ENCODE measurements at regions not wholly inside any gene's neighbourhood (a gene's known extent, or its start where the extent isn't known, plus 50 kb on each side); places are given as distances from the start of the nearest gene placed in this dataset.

- Histone ChIP-seq H3K36me3 (no peaks in the 10 kb centered on the region), H3K27ac (no peak overlapping the region), H3K4me3 (no peak overlapping the region), H3K4me1 (no peaks in the 10 kb centered on the region), H3K27me3 (no peaks in the 10 kb centered on the region), H3K9me3 (no peaks in the 10 kb centered on the region)
- no peak for ATAC-seq
- WGBS, 2 donors (ENCODE audit: low coverage in 1 of 2), result 67 to 83% methylated on average over 2 of the region's 2 CpGs
- TF ChIP-seq POLR2A (IDR thresholded peaks at IDR 0.05) (no peak), POLR2AphosphoS5 (IDR thresholded peaks at IDR 0.05) (no peak), CTCF (IDR thresholded peaks at IDR 0.05) (no peak), EP300 (IDR thresholded peaks at IDR 0.05) (no peak)
These were observed 484.3 kb downstream of the DHX35 start for GRCh38 chr20:39446397-39446796.

DNA sequence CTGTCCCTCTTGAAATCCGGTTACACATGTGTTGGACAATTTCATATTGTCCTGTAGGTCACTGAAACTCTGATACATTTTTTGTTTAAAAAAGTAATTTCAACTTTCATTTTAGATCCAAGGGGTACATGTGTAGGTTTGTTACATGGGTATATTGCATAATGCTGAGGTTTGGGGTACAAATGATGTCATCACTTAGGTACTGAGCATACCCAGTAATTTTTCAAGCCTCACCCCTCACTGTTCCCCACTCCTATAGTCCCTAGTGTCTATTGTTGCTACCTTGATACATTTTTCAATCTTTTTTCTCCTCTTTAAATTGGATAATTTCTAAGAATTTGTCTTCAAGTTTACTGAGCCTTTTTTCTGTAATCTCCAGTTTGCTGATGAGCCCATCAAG lies 483.0 kb downstream of the DHX35 start:
- Histone ChIP-seq H3K4me1 (no peaks in the 10 kb centered on the region), H3K4me3 (no peak overlapping the region), H3K36me3 (no peaks in the 10 kb centered on the region), H3K27me3 (no peaks in the 10 kb centered on the region), H3K27ac (no peak overlapping the region), H3K9me3 (no peaks in the 10 kb centered on the region)
- TF ChIP-seq POLR2A (IDR thresholded peaks at IDR 0.05), result no peak
- TF ChIP-seq CTCF (IDR thresholded peaks at IDR 0.05), result no peak
- no peak for TF ChIP-seq POLR2AphosphoS5 (IDR thresholded peaks at IDR 0.05)
- no peak for TF ChIP-seq EP300 (IDR thresholded peaks at IDR 0.05)
- no peak for ATAC-seq
- WGBS, 2 donors (ENCODE audit: low coverage in 1 of 2), result 71 to 78% methylated on average over 1 of the region's 1 CpG

DNA sequence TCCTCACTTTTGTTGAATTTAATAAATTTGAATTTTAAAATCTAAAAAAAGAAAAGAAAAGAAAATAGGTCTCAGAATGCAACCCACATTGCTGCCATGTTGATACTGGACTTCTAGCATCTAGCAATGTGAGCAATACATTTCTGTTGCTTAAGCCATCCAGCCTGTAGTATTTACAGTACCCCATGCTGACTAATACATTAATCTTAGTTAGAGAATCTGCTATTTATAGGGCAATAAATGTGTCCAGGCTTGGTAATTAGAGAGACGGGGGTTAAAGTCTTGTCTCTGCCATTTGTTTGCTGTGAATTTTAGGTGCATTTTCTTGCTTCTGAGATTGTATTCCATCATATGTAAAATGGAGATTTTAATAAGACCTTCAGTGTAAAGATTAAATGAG lies 471.3 kb downstream of the DHX35 start:
- TF ChIP-seq EP300 (IDR thresholded peaks at IDR 0.05), result no peak
- TF ChIP-seq POLR2AphosphoS5 (IDR thresholded peaks at IDR 0.05), result no peak
- no peak for TF ChIP-seq POLR2A (IDR thresholded peaks at IDR 0.05)
- TF ChIP-seq CTCF (IDR thresholded peaks at IDR 0.05), result no peak
- no peak overlapping the region for H3K27ac ChIP-seq
- H3K27me3 ChIP-seq, result no peaks in the 10 kb centered on the region
- ATAC-seq, result no peak
- H3K36me3 ChIP-seq, result no peaks in the 10 kb centered on the region
- H3K4me1 ChIP-seq, result no peaks in the 10 kb centered on the region
- no peak overlapping the region for H3K4me3 ChIP-seq
- peaks cover 0 to 8% (median 0%) of the 10 kb centered on the region in 3 donors for H3K9me3 ChIP-seq
- WGBS, 2 donors (ENCODE audit: low coverage in 1 of 2), result 67 to 75% methylated on average over 1 of the region's 1 CpG

DNA sequence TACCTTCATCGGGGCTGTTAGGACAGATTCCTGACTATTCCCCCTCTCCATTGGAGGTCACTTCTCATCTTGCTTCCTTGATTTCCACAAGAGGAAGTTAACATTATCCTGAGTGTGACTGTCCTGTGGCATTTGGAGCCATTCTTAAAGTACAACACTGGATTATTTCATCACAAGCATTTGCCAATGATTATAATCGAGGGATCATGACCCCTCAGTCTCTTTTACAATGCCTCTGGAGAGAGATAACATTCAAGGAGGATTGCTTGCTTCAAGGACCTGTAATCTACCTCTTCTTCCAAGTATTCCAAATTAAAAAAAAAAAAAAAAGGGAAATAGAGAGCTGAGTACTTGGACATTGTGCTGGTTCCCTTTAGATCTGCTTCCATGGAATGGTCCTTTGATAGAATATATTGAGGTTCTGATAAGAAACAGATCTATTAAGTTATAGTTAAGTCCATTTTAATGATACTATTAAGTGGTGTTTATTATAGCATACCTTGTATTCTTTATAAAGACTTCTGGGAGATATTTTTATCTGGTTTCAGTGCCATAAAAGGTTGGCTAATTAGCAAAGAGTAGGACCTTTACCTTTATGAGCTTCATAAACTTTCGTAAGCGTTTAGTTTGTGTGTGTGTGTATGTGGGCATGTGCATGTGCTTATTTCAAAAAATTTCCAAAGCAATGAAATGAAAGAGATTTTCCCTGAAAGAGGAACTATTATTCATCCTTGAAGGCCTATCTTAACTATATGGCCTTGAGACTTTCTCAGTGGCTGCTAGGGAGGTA lies 469.1 kb downstream of the DHX35 start:
- 77% methylated on average over 4 of the region's 4 CpGs for WGBS, 2 donors (ENCODE audit: low coverage in 1 of 2)

More for the DNA sequence above, 469.1 kb downstream of the DHX35 start:
- Histone ChIP-seq H3K27me3 (no peaks in the 10 kb centered on the region), H3K4me1 (no peaks in the 10 kb centered on the region), H3K27ac (no peak overlapping the region), H3K4me3 (no peak overlapping the region), H3K36me3 (no peaks in the 10 kb centered on the region), H3K9me3 (peaks cover 0 to 18% (median 0%) of the 10 kb centered on the region in 3 donors)
- TF ChIP-seq CTCF (IDR thresholded peaks at IDR 0.05), result no peak
- no peak for TF ChIP-seq POLR2A (IDR thresholded peaks at IDR 0.05)
- no peak for TF ChIP-seq EP300 (IDR thresholded peaks at IDR 0.05)
- TF ChIP-seq POLR2AphosphoS5 (IDR thresholded peaks at IDR 0.05), result no peak
- no peak for ATAC-seq
